IPS-NIHi7 (cell line): ENCODE measurements at regions not wholly inside any gene's neighbourhood (a gene's known extent, or its start where the extent isn't known, plus 50 kb on each side); places are given as distances from the start of the nearest gene placed in this dataset.

Experiments used
- DNase-seq: peaks from one replicate; pipeline ENCODE4 v3.0.0; 2012; ENCODE audit warnings: mixed read lengths; ENCODE audit errors: extremely low spot score

DNA sequence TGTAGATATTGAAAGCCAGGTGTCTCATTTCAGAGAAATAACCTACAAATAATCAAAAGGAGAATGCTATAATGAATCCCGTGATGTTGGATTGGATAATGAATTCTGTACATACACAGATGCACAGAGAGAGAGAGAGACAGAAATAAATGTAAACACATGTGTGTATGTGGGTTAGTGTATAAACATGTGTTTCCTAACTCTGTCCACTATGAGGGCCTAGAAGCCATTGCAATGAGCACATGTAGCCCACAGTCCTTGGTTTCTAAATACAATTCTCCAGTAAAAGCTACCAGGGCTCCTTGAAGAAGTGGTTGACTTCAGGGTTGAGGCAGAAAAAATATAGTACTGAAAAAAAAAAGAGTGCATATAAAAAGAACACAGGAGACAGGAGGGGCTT is 109.5 kb downstream of the INHBB start:
- no peak for DNase-seq

DNA sequence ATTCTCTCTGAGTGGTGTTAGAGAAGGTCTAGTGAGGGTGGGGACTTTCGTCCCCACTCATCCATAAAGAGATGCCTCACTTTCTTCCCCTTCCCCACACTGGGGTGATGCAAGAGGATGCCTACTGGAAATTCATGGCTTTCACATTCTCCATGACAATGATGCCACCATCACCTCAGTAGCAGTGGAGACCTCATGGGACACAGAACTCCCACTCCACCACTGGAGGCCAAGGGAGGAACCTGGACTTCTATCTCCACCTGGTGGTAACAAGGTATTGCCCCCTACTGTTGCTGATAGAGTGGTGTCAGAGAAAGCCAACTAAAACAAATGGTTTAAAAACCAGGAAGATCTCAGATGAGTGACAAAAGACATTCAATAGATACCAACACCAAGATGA is 110.9 kb downstream of the INHBB start:
- DNase-seq: peak; percentile 54

DNA sequence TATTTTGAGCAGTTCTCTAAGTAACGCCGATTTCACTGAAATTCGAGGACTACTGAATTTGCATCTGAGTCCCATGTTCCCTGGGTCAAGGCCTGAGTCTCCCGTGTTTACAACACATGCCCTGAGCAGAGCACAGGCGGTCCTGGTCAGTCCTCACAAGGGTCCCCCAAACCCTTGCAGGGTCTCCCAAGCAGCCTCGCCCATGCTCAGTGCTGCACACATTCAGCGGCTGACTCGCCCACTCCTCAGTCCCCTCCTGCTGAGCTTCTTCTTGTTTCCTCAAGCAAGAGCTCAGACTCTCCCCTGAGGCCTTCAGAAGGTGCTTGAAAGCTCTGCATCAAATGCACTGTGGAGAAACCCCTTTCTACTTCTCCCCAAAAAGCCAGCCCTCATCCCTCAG is 114.6 kb downstream of the INHBB start:
- DNase-seq: no peak

DNA sequence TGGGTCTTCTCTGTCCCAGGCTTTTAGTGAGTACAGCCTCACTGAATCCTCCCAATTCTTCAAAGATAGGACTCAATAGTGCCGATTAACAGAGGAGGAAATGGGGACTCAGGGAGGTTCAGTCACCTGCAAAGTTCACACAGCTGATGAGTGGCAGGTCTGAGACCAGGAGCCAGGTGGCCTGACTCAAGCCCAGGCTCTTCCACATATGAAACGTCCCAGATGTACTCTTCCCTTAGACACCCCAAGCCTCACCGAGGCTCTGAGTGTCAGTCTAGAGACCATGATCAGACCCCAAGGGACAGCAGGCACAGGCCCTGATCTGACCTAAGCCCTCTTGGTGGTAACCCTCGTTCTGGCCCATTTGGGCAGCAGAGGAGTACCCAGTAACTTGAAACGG is 115.2 kb downstream of the INHBB start:
- no peak for DNase-seq

DNA sequence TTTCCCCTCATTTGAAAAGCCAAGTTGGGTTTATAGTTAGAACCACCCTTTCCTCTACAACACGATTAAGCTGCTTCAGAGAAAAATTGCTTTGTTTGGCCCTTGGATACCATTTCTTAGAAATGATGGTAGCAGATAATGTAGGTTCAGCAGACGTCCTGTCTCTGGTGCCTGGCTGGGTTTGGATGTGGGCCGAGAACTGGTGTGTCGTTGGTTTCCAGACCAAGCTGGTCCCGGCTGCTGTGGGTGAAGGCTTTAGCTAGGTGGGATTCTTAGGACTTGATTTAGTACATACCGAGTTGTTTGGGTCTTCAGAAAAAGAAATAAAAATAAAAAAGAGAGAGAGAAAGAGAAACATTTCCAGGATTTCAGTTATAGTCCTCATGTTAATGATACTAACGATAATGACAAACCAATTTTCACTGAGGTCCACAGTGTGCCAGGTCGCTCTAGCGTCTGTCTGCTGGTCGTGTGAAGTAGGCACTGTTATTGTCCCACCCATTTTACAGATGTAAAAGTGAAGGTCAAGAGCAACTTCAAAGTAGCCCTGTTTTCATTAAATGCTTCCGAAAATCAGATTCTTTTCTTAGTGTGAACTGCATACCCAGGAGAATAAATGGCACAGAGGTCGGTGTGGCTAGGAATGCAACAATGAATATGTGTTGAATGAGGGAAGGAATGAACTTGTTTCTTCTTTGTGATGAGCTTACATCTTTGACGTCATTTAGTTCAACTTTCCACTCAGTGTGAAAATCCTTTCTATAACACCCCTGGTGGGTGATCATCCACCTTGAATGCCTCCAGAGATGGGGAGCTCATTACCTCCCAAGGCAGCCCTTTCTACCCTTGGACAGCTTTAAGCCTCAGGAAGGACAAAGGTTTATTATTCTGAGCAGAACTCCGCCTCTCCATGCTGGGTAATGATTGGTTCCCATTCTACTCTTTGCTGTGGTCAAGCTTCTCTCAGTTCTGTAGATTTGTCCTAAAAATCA is 115.9 kb downstream of the INHBB start:
- no peak for DNase-seq

DNA sequence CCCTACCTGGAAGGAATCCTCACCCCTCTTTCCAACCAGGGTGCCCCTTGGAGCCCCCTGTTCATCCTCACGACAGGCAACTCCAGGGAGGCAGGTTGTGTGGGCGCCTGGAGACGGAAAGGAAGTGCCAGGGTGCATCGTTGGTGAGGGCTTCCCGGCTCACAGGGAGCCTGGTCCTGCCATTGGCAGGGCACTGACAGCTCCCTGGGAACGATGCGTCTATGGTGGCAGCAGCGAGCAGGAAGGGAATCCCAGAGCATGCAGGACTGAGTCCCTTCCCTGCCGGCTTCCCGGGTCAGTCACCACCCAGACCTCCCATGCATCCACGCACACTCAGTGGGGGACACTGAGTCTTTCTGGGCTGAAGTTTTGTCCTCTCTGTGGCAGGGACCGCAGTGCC is 117.6 kb downstream of the INHBB start:
- no peak for DNase-seq

DNA sequence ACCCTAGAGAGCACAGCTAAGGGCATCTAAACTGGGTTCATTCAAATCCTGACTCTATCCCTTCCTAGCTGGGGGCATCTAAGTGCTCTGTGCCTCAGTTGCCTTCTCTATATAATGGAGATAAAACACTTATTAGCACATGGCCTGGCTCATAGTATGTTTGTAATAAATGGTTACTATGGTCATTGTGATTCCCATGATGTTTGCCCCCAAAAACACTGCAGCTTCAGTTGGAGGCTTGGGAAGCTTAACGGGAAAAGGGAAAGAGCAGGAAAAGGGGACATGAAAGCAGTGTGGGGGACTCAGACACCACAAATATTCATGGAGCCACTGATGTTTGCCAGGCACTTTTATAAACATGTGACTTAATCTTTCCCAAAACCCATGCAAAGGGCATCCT is 118.1 kb downstream of the INHBB start:
- DNase-seq: no peak

DNA sequence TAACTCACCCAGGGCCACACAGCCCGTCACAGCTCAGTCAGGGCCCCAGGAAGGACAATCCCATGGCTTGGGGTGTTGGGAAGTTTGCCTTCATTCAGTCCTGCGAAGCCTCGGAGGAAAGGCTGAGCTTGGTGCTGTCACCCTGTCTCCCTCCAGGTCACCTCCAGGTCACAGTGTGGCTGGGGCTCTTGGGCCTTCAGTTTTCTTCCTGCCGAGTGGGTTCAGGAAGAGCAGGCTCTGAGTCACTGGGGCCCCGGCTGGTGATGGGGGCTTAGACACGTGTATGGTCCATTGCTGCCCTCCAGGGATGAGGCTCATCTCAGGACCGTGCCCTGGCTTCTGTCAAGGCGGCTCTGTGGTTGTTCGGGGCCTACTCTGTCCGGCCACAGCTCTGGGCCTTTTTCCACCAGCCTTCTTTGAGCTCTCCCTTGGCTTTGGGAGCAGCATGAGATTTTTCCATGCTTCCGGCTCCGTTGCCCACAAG is 118.6 kb downstream of the INHBB start:
- no peak for DNase-seq

DNA sequence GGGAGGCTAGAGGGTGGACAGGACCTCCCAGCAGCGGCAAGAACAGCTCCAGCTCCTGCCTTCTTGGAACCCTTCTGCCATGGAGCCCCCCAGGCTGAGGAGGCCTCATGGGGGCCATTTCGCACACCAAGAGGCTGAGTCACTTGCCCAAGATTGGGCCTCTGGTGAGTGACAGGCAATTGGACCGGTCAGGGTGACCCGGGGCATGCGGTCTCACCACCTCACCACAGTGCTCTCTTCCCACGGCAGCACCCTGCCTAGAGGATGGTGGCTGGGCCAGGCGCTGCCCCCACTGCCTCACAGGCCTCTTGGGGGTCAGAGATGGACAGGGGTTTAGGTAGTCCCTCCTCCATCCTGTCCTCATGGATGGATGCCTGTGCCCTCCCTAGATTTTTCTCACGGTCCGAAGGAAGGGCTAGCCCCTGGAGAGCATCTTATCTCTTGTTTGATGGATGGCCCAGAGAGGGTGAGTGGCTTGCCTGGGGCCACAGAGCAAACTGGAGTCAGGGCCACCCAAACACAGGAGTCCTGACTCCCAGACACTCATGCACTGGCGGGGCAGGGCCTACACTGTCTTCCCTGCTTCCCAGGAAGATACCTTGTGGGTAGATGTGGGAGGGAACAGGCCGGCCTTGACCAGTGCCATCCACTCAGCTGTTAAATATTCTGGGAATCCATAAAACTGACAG is 119.2 kb downstream of the INHBB start:
- no peak for DNase-seq

DNA sequence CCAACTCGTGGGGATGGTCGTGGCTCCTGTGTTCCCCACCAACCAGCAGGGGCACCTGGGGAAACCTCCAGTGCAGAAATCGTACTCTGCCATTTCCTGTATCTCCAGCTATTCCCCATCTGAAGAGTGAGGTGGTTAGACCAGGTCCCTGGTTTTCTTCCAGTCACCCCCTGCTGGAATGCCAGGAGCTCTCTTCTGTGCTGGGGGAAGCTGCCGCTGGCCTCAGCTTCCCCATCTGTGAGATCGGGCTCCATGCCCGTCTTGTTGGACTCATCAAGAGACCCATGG is 119.7 kb downstream of the INHBB start:
- DNase-seq: no peak

DNA sequence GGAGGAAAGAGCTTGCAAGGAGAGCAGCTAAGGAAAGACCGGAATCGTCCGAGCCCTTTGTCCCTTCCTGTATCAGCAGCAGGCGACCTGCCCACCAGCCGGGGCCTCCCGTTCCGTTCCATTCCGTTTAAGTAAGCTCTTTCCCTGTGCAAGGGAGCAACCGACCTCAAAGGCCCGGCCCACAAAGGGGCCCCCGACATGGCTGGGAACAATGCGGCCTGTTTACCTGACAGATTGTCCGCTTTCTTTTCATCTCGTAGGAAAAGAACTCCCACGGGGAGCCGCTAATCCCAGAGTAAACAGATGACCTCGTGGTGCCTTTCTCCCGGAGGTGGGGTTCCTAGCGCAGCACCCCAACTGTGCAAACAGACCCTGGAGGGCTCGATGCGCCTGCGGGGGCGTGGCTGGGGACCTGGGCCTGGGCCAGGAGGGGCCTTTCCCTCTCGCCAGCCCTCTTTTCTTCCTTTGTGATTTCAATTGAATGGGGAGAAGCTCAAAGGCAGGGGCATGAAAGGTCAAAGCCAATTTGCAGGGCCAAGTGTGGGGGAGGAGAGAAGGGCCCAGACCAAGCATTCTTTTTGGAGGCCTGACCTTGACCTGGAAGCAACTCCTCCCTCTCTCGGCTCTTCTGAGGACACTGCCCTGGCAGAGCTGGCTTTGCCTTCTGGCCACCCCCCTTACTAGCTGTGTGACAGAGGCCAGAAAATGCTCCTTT is 120.2 kb downstream of the INHBB start:
- DNase-seq: peak; percentile 89

DNA sequence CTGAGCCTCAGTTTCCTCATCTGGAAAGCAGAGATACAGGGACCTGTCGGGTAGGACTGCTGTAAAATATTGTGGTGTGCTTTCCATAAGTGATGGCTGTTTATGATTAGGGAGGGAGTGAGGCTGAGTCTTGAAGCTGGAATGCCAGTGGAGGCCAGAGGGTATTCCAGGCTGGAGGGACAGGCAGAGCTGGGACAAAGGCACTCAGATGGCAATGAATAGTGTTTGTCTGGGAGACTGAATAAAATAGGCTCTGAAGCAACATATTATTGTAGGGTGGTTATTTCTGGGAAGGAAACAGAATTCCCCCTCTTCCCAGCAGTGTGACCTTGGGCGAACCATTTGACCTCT is 120.7 kb downstream of the INHBB start:
- no peak for DNase-seq

DNA sequence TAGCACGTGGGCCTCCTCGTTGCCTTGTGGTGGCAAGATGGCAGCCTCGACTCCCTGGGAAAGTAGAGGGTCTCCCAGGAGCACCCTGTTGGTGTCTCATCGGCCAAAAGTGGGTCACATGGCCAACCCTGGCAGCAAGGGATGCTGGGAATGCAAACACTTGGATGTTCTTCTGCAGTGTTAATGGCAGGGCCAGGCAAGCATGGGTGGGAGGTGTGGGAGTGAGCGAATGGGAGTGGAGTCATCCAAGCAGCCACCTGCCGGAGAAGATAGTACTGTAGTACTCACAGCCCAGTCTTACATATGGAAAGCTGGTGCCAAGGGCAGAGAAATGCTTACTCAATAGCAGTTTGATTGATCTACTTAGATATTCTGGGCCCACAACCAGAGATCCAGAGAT is 122.2 kb downstream of the INHBB start:
- no peak for DNase-seq

DNA sequence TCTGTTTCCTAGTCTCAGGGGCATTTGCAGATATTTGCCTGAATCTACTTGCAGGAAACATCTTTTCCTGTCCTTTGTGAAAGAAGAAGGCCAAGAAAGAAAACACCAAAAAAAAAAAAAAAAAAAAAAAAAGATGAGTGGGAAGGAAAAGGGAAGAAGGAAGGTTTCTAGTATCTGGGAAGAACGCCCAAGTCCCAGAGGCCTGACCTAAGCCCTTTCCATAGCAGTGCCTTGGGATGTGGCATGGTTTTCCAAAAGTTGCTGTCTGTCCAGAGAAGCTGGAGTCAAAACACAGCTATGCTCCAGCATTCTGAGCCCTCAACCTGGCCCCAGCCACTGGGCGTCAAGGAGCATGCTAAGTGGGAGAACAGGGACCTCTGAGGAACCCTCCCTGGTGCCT is 123.5 kb downstream of the INHBB start:
- DNase-seq: no peak

DNA sequence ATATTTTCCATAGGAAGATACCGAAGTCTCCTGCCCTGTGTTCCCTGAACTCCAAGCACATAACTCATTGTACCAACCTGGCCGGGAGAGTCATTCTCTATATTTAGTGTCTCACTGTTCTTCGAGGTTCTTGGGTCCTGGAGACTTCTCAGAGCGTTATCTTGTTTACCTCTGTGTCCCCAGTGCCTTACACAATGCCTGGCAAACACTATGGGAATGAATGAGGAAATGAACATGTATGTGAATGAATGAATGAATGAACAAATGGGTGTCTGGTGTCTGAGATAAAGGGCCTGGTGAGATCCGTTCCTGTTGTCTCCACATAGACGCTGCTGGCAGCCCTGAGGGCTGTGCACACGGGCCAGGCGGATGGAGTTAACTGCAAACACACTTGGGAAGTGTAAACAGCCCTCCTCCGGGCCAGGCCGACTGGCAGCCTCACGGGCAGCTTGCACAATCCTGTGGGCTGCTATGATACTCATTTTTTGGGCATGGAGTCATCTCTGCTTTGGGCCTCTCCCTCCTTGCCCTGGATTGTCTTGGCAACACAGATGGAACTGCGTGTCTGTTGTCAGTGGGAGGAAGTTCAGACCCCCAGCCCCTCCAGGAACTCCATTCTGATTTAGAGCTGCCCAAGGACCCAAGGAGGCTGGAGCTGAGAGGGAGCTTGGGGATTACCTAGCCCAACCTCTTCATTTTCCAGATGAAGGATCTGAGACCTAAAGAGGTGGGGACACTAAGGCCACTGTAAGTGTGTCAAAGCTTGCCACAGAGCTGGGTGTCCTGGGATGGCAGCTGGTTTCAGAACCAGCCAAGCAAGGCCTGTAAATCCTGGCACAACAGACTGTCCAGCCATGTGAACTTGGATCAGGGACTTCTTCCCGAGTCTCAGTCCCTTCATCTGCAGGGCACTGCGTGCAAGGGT is 124.4 kb downstream of the INHBB start:
- DNase-seq: no peak

DNA sequence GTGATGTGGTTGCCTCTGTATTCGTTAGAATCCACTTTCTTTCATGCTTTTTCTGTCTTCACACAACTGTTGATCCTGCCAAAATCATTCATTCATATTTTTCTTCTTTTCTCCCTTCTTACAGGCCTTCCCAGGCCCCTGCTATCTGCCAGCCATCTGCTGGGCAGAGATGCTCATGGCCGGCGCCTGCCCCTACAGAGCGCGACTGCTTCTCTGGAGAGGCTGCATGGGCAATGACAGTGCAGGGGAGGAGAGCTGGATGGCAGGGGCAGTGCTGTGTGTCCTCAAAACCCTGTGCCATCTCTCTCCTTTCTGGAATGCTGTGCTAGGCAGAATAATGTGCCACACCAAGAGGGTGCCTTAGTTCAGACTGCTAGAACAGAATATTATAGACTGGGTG is 125.2 kb downstream of the INHBB start:
- DNase-seq: no peak

DNA sequence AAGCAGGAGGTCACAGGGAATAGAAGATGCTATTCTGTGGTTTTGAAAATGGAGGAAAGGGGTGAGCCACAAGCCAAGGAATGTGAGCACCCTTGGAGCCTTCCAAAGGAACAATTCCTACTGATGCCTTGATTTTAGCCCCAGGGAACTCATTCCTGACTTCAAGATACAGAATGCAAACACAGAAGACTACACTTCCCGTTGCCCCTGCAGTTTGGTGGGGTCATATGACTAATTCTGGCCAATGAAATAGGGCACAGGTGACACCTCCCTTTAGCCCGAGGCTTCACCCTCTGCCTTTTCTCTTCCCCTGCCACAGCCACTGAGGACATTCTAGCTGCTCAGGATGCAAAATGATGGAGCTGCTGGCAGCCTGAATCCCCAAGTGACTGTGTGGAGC is 126.1 kb downstream of the INHBB start:
- DNase-seq: no peak

DNA sequence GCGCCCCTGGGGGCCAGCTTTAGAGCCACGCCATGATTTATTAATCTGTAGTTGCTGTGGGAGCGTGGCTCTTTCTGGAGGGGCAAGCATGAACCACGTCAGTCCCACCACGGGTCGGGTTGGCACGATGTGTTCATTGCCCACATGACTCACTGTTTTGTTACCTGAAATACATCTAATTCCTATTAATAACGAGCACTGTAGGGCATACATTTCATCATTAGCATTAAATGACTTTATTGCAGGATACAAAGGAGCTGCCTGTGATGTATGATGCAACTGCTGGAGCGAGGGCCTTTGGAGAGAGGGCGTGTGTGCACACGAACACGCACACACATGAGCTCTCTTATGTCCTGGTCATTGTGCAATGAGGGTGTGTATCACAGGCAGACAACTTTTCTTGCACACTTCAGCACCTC is 127.0 kb downstream of the INHBB start:
- DNase-seq: no peak

DNA sequence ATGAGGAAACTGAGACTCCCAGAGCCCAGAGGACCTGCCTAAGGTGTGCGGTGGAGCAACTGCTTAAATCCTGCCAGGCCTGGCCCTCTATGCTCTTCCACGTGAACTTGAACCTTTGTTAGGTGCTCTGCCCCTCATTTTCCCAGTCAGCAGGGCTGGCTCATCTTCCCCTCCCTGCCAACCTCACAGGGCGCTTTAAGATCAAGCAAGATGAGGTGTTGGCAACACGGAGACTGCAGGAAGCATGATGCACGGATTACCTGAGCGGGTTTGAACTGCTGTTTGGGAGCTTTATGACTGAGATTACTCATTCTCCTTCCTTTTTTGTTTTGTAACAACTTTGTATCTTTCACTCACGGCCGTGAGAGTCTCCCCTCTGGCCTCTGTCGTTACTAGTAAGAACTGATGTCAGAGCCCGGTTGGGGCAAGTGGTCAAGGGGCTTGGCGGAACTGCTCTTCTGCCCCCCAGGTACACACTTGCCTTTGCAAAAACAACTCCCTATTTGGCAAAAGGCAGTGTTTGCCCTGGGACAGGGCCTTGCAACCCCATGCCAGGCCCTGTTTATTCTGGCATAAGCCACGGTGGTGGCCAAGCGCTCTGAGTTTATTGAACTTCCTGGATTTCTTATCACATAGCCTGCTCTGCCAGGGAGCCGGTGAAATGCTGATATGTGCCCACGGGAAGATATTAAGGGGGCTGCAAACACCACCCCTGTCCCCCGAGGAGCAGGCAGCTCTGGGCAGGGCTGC is 127.8 kb downstream of the INHBB start:
- DNase-seq: no peak

DNA sequence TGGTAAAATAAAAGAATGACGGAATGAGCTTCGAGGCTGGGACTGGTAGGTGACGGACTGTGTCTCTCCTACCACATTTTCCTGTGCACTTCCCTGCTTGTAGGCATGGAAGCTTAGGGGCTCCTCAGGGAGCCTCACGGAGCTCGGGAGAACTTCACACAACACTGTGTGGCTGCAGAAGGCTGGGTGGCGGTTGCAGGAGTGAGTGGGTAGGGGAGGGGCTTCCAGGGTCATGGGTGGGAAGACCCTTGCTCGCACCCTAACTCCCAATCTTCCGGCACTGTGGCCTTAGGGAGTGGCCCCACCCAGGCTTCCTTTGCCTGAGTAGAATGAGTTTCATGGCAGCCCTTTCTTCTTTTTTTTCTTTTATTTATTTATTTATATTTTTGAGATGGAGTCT is 128.6 kb downstream of the INHBB start:
- no peak for DNase-seq

DNA sequence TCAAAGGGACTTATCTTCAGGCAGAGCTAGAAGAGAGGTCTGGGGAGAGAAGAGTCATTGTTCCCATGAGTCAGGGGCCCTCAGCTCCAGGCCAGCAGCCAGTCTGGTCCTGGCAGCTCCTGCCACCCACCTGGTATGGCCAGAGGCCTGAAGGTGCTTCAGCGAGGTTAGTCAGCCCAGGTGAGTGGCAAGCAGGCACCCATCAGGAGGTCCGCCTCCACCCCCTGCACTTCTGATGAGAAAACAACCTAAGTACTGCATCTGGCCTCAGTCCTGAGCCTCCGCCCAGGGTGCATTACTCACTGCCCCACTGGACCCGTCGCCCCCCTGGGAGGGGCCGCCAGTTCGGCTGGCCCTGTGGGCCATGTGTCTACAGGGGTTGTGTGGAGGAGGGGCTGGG is 130.2 kb downstream of the INHBB start:
- DNase-seq: no peak
